Neutrophil (primary cell): ENCODE measurements at regions not wholly inside any gene's neighbourhood (a gene's known extent, or its start where the extent isn't known, plus 50 kb on each side); places are given as distances from the start of the nearest gene placed in this dataset.

Experiments
- H3K27ac ChIP-seq: fragments of 200-600 bp; sonication (generic); 2 replicates; pipeline ENCODE4 v1.5.1; 2016; ENCODE audit warnings: mild to moderate bottlenecking, moderate library complexity
- H3K27me3 ChIP-seq: fragments of 200-600 bp; sonication (generic); 2 replicates; pipeline ENCODE4 v1.6.0; 2016; ENCODE audit warnings: mild to moderate bottlenecking
- H3K36me3 ChIP-seq: fragments of 200-600 bp; sonication (generic); 2 replicates; pipeline ENCODE4 v1.5.1; 2017
- H3K4me1 ChIP-seq, 2 experiments: fragments of 200-600 bp in 1 of 2; sonication (generic) in 1 of 2; 1 replicate in 1 of 2; 2 replicates in 1 of 2; pipeline versions ENCODE4 v1.5.1 to v1.6.1; 2013 to 2016; ENCODE audit warnings: low read depth in 1 of 2, low read length in 1 of 2, mild to moderate bottlenecking in 1 of 2, moderate library complexity in 1 of 2; ENCODE audit not compliant: control insufficient read depth in 1 of 2, insufficient read depth in 1 of 2
- H3K4me3 ChIP-seq, 2 experiments: fragments of 200-600 bp in 1 of 2; sonication (generic) in 1 of 2; 1 replicate in 1 of 2; 2 replicates in 1 of 2; pipeline ENCODE4 v1.5.1; 2013 to 2016; ENCODE audit warnings: low read depth in 1 of 2, low read length in 1 of 2, mild to moderate bottlenecking in 1 of 2, moderate library complexity in 1 of 2
- H3K9me3 ChIP-seq: fragments of 200-600 bp; sonication (generic); 2 replicates; pipeline ENCODE4 v1.5.1; 2016
- TF ChIP-seq, protein P1 (sequence below): fragments of 200-600 bp; sonication (generic); IDR thresholded peaks from 2 replicates; pipeline ENCODE4 v1.5.1; 2016; ENCODE audit warnings: antibody characterized with exemption

DNA sequence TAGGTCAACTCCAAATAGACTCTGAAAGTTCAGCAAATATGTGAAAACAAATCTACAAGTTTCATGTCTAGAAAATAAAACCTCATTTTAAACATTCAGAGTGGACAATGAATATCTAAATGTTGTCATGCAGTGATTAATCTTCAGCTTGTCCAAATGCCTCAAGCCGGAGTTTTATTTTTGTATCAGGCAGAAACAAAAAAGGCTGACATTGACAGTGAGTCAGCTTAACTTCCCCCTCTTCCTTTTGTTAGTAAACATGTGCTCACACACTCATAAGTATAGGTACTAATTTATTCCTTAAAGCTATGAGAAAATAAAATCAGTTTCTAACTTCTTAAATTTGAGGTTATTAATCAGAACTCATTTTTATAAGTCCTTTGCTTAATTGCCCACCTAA lies 467.9 kb upstream of the DAB2 start:
- TF ChIP-seq, protein P1, sequence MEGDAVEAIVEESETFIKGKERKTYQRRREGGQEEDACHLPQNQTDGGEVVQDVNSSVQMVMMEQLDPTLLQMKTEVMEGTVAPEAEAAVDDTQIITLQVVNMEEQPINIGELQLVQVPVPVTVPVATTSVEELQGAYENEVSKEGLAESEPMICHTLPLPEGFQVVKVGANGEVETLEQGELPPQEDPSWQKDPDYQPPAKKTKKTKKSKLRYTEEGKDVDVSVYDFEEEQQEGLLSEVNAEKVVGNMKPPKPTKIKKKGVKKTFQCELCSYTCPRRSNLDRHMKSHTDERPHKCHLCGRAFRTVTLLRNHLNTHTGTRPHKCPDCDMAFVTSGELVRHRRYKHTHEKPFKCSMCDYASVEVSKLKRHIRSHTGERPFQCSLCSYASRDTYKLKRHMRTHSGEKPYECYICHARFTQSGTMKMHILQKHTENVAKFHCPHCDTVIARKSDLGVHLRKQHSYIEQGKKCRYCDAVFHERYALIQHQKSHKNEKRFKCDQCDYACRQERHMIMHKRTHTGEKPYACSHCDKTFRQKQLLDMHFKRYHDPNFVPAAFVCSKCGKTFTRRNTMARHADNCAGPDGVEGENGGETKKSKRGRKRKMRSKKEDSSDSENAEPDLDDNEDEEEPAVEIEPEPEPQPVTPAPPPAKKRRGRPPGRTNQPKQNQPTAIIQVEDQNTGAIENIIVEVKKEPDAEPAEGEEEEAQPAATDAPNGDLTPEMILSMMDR, result no peak
- no peaks in the 10 kb centered on the region for H3K27me3 ChIP-seq
- no peaks in the 10 kb centered on the region for H3K9me3 ChIP-seq
- H3K27ac ChIP-seq, result no peak overlapping the region
- no peaks in the 10 kb centered on the region for H3K36me3 ChIP-seq
- no peaks in the 10 kb centered on the region for H3K4me1 ChIP-seq
- no peak overlapping the region for H3K4me3 ChIP-seq

DNA sequence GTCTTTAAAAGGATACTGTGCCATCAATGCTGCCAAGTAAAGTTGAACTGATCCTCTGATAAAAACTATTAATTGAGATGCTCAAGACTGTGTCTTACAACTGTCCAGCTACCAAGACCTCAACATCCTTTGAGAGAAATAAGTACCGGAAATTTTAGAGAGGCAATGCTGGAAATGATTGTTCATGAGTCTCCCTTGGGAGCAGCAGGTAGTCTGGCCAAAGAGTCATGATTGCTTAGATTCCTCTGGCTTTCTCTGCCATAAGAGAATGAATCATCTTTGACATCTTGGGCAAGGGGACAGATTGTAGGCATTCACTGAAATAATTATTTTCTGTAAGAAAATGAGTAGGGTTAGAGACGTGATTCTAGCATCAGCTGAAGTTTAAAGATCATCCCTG lies 466.6 kb upstream of the DAB2 start:
- Histone ChIP-seq H3K36me3 (no peaks in the 10 kb centered on the region), H3K27ac (no peak overlapping the region), H3K9me3 (no peaks in the 10 kb centered on the region), H3K4me1 (no peaks in the 10 kb centered on the region), H3K4me3 (no peak overlapping the region), H3K27me3 (no peaks in the 10 kb centered on the region)
- TF ChIP-seq, protein P1, result no peak

DNA sequence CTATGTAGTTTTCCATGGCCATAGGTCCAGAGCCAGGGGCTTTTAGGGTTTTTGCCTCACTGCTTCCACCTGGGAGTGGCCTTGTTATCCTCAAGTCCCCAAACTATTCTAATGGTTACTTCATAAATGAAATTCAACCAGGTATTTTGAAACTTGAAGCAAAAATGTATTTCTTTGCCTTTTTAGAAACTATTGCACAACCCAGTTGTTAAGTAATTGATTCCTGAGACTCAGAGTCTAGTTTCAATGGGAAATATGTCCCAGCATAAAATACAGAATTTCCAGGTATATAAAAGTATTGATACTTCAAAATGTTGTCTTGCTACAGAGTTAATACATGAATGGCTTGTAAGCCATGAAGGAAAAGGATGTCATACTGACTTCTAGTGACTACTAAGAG lies 456.2 kb upstream of the DAB2 start:
- H3K4me1 ChIP-seq, result no peaks in the 10 kb centered on the region

DNA sequence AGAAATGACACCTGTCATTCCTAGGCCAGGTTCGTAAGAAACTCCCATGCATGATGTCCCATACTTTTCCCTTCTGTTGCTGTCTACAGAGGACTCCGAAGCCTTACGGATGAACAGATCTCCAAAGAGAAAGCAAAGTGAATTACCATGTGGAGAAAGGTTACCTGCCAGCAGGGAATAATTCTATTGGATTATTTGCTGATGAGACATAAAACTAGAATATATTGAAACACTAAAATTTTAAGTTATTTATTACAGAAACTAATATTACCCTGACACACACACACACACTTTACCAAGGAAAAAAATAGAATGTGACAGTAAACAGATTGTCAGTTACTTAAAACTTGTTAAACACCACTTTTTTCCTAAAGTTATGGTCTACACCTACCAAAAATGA lies 452.7 kb upstream of the DAB2 start:
- H3K9me3 ChIP-seq, result no peaks in the 10 kb centered on the region
- no peak overlapping the region for H3K27ac ChIP-seq
- H3K27me3 ChIP-seq, result no peaks in the 10 kb centered on the region
- TF ChIP-seq, protein P1, result no peak
- H3K36me3 ChIP-seq, result no peaks in the 10 kb centered on the region
- H3K4me1 ChIP-seq, result no peaks in the 10 kb centered on the region
- no peak overlapping the region for H3K4me3 ChIP-seq

More for the DNA sequence above, 456.2 kb upstream of the DAB2 start:
- H3K27ac ChIP-seq, result no peak overlapping the region
- H3K9me3 ChIP-seq, result no peaks in the 10 kb centered on the region
- no peaks in the 10 kb centered on the region for H3K27me3 ChIP-seq
- H3K36me3 ChIP-seq, result no peaks in the 10 kb centered on the region
- TF ChIP-seq, protein P1, result no peak
- no peak overlapping the region for H3K4me3 ChIP-seq

DNA sequence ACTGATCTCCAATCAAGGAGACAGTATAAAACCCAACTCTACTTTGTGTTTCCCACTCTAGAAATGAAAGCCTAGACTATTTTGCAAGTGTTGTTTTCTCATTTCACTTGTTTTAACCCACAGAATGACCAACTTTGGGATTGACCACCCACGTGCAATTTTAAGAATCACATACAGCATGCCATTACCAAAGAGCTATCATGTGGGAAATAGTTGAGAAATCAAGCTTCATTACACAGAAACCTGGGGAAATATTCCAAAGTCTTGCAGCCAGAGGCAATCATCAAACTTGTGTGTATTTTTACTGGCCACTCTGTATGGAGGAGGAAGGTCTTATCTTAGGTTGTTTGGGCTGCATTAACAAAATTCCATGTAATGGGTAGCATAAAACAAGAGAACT lies 451.4 kb upstream of the DAB2 start:
- TF ChIP-seq, protein P1, result no peak
- Histone ChIP-seq H3K27ac (no peak overlapping the region), H3K4me3 (no peak overlapping the region)

DNA sequence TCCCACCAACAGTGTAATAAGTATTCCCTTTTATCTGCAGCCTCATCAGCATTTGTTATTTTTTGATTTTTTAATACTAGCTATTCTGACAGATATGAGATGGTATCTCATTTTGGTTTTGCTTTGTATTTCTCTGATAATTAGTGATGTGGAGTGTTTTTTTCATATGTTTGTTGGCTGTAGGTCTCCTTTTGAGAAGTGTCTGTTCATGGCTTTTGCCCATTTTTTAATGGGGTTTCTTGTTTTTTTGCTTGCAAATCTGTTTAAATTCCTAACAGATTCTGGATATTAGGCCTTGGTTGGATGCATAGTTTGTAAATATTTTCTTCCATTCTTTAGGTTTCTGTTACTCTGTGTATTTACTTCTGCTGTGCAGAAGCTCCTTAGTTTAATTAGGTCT lies 445.4 kb upstream of the DAB2 start:
- H3K36me3 ChIP-seq, result no peaks in the 10 kb centered on the region
- no peaks in the 10 kb centered on the region for H3K4me1 ChIP-seq
- H3K27ac ChIP-seq, result no peak overlapping the region
- H3K4me3 ChIP-seq, result no peak overlapping the region
- H3K9me3 ChIP-seq, result no peaks in the 10 kb centered on the region
- TF ChIP-seq, protein P1, result no peak
- H3K27me3 ChIP-seq, result no peaks in the 10 kb centered on the region

More for the DNA sequence above, 451.4 kb upstream of the DAB2 start:
- Histone ChIP-seq H3K27me3 (no peaks in the 10 kb centered on the region), H3K9me3 (no peaks in the 10 kb centered on the region), H3K4me1 (no peaks in the 10 kb centered on the region), H3K36me3 (no peaks in the 10 kb centered on the region)
